Astrocyte (in vitro differentiated cells and primary cell): ENCODE measurements at regions not wholly inside any gene's neighbourhood (a gene's known extent, or its start where the extent isn't known, plus 50 kb on each side); places are given as distances from the start of the nearest gene placed in this dataset.

ENCODE experiments used
- DNase-seq: peaks from one replicate; pipeline ENCODE4 v3.0.0-alpha.2; 2010; ENCODE audit warnings: low read depth
- FAIRE-seq: peaks from 2 replicates; lab custom pipeline; 2011; peaks lifted over from hg19 to GRCh38; lab: Jason Lieb, UNC
- H2AFZ ChIP-seq: 2 replicates; pipeline ENCODE4 v1.6.0; 2012; ENCODE audit warnings: low read depth, low read length, inconsistent platforms
- H3K27ac ChIP-seq: 2 replicates; pipeline ENCODE4 v1.5.1; 2011; ENCODE audit warnings: low read depth, low read length, inconsistent platforms
- H3K27me3 ChIP-seq: 2 replicates; pipeline ENCODE4 v1.6.0; 2011; ENCODE audit warnings: low read length, inconsistent platforms; ENCODE audit not compliant: insufficient read depth
- H3K36me3 ChIP-seq: 2 replicates; pipeline ENCODE4 v1.5.1; 2011; ENCODE audit warnings: low read length, inconsistent platforms; ENCODE audit not compliant: insufficient read depth
- H3K4me1 ChIP-seq: 2 replicates; pipeline ENCODE4 v1.5.1; 2011; ENCODE audit warnings: low read length, inconsistent platforms; ENCODE audit not compliant: insufficient read depth
- H3K4me2 ChIP-seq: 2 replicates; pipeline ENCODE4 v1.6.0; 2012; ENCODE audit warnings: low read length, inconsistent platforms
- H3K4me3 ChIP-seq: 2 replicates; pipeline ENCODE4 v1.5.1; 2011; ENCODE audit warnings: low read depth, mild to moderate bottlenecking, low read length, inconsistent platforms; ENCODE audit not compliant: insufficient read depth
- H3K79me2 ChIP-seq: 2 replicates; pipeline ENCODE4 v1.6.0; 2012; ENCODE audit warnings: mild to moderate bottlenecking, low read length, inconsistent platforms; ENCODE audit not compliant: insufficient read depth
- H3K9ac ChIP-seq: 2 replicates; pipeline ENCODE4 v1.6.0; 2012; ENCODE audit warnings: mild to moderate bottlenecking, low read length, inconsistent platforms
- H3K9me3 ChIP-seq: 2 replicates; pipeline ENCODE4 v1.5.1; 2012; ENCODE audit warnings: low read depth, mild to moderate bottlenecking, low read length, inconsistent platforms; ENCODE audit not compliant: insufficient read depth
- H4K20me1 ChIP-seq: 2 replicates; pipeline ENCODE4 v1.6.0; 2012; ENCODE audit warnings: low read length, inconsistent platforms; ENCODE audit not compliant: insufficient read depth
- H3K27ac Mint-ChIP-seq: one replicate; pipeline ENCODE4 v1.8.0; 2021; ENCODE audit warnings: mild to moderate bottlenecking, mixed read lengths; ENCODE audit not compliant: unreplicated experiment
- H3K27me3 Mint-ChIP-seq: one replicate; pipeline ENCODE4 v1.8.0; 2021; ENCODE audit warnings: low read depth, mixed read lengths; ENCODE audit not compliant: unreplicated experiment
- H3K36me3 Mint-ChIP-seq: one replicate; pipeline ENCODE4 v1.8.0; 2021; ENCODE audit warnings: low read depth, mixed read lengths; ENCODE audit not compliant: unreplicated experiment
- H3K4me1 Mint-ChIP-seq: one replicate; pipeline ENCODE4 v1.8.0; 2021; ENCODE audit warnings: low read depth, mixed read lengths; ENCODE audit not compliant: unreplicated experiment
- H3K4me3 Mint-ChIP-seq: one replicate; pipeline ENCODE4 v1.8.0; 2021; ENCODE audit warnings: mild to moderate bottlenecking, moderate library complexity, mixed read lengths; ENCODE audit not compliant: unreplicated experiment
- H3K9me3 Mint-ChIP-seq: one replicate; pipeline ENCODE4 v1.8.0; 2021; ENCODE audit warnings: mild to moderate bottlenecking, mixed read lengths; ENCODE audit not compliant: unreplicated experiment
- CTCF ChIP-seq: IDR thresholded peaks from 2 replicates; pipeline ENCODE4 v1.5.1; 2011; ENCODE audit warnings: low read depth, mild to moderate bottlenecking, inconsistent platforms, low read length, moderate library complexity; ENCODE audit not compliant: insufficient read depth
- EZH2 ChIP-seq: IDR thresholded peaks from 2 replicates; pipeline ENCODE4 v1.6.1; 2012; ENCODE audit warnings: mild to moderate bottlenecking, low read length, inconsistent platforms; ENCODE audit not compliant: insufficient read depth

GRCh38 chr2:71877636-71878035 is 270.0 kb downstream of the CYP26B1 start:
- Histone ChIP-seq H3K36me3 (no peaks in the 10 kb centered on the region), H3K27ac (no peak overlapping the region), H3K9ac (no peak overlapping the region), H3K4me1 (peaks cover 11% of the 10 kb centered on the region), H3K27me3 (peaks cover 3% of the 10 kb centered on the region), H3K9me3 (no peaks in the 10 kb centered on the region), H3K4me3 (no peak overlapping the region), H4K20me1 (no peaks in the 10 kb centered on the region), H3K79me2 (no peaks in the 10 kb centered on the region), H3K4me2 (no peak overlapping the region), H2AFZ (no peak overlapping the region)
- peaks cover 21% of the 10 kb centered on the region for H3K4me1 Mint-ChIP-seq
- no peak overlapping the region for H3K4me3 Mint-ChIP-seq
- H3K9me3 Mint-ChIP-seq: peaks cover 9% of the 10 kb centered on the region
- H3K27me3 Mint-ChIP-seq: peaks cover 49% of the 10 kb centered on the region
- FAIRE-seq (no peak), DNase-seq (no peak)
- H3K36me3 Mint-ChIP-seq: peaks cover 2% of the 10 kb centered on the region
- H3K27ac Mint-ChIP-seq: no peak overlapping the region
- TF ChIP-seq EZH2: no peak
- TF ChIP-seq CTCF: no peak

GRCh38 chr2:71876542-71877451 is 270.9 kb downstream of the CYP26B1 start:
- Histone ChIP-seq H3K79me2 (no peaks in the 10 kb centered on the region), H2AFZ (no peak overlapping the region), H3K27me3 (peaks cover 3% of the 10 kb centered on the region), H3K9ac (no peak overlapping the region), H3K4me1 (peaks cover 11% of the 10 kb centered on the region), H3K4me2 (no peak overlapping the region), H4K20me1 (no peaks in the 10 kb centered on the region), H3K9me3 (no peaks in the 10 kb centered on the region), H3K27ac (no peak overlapping the region), H3K4me3 (no peak overlapping the region), H3K36me3 (no peaks in the 10 kb centered on the region)
- no peak overlapping the region for H3K27ac Mint-ChIP-seq
- peaks cover 17% of the 10 kb centered on the region for H3K4me1 Mint-ChIP-seq
- FAIRE-seq (no peak), DNase-seq (no peak)
- no peak overlapping the region for H3K4me3 Mint-ChIP-seq
- TF ChIP-seq EZH2: no peak
- TF ChIP-seq CTCF: no peak
- peaks cover 49% of the 10 kb centered on the region for H3K27me3 Mint-ChIP-seq
- H3K36me3 Mint-ChIP-seq: no peaks in the 10 kb centered on the region
- peaks cover 9% of the 10 kb centered on the region for H3K9me3 Mint-ChIP-seq
